Panc1 (cell line): ENCODE measurements at regions not wholly inside any gene's neighbourhood (a gene's known extent, or its start where the extent isn't known, plus 50 kb on each side); places are given as distances from the start of the nearest gene placed in this dataset.

Experiments
- ATAC-seq: fragments of 200-7000 bp; cut with Tn5 transposase; 2 replicates; pipeline ENCODE4 v1.9.1; 2020; ENCODE audit warnings: mild to moderate bottlenecking, moderate library complexity
- BruUV-seq: library from RNA; stranded (reverse); fragments of 400-500 nt; replicated peaks from 2 replicates; lab custom pipeline; 2021; lab: Mats Ljungman, UMichigan
- CTCF ChIA-PET: fragments of 300-600 bp; sonication (Branson Sonifier 250); formaldehyde crosslinking; loops from one replicate; lab custom pipeline; 2022; ENCODE audit warnings: antibody characterized with exemption; lab: Charles Lee
- POLR2A ChIA-PET: fragments of 300-600 bp; sonication (Branson Sonifier 250); formaldehyde crosslinking; loops from one replicate; lab custom pipeline; 2022; ENCODE audit warnings: antibody characterized with exemption; lab: Charles Lee
- DNase-seq: peaks from one replicate; pipeline ENCODE4 v3.0.0-alpha.2; 2010; ENCODE audit warnings: low read depth, low spot score
- H3K27ac ChIP-seq: 2 replicates; pipeline ENCODE4 v1.5.1; 2011; ENCODE audit warnings: mild to moderate bottlenecking, low read length, inconsistent platforms
- H3K27me3 ChIP-seq: fragments of 200-500 bp; sonication (Bioruptor generic); 2 replicates; pipeline ENCODE4 v1.6.0; 2014; ENCODE audit warnings: low read length, inconsistent platforms; ENCODE audit not compliant: control insufficient read depth, insufficient read depth
- H3K36me3 ChIP-seq: fragments of 200-500 bp; sonication (Bioruptor generic); 2 replicates; pipeline ENCODE4 v1.5.1; 2014; ENCODE audit warnings: inconsistent platforms, mild to moderate bottlenecking, low read length, moderate library complexity; ENCODE audit not compliant: control insufficient read depth, insufficient read depth
- H3K4me1 ChIP-seq: 2 replicates; pipeline ENCODE4 v1.5.1; 2011; ENCODE audit warnings: inconsistent platforms, mild to moderate bottlenecking, low read length, moderate library complexity; ENCODE audit not compliant: control insufficient read depth, insufficient read depth
- H3K4me3 ChIP-seq, 2 experiments: 2 replicates each; pipeline ENCODE4 v1.5.1; 2011 to 2012; ENCODE audit warnings: low read depth in 2 of 2, low read length in 2 of 2, mild to moderate bottlenecking in 2 of 2, inconsistent platforms in 1 of 2, moderate library complexity in 1 of 2
- H3K9me3 ChIP-seq: fragments of 200-500 bp; sonication (Bioruptor generic); 2 replicates; pipeline ENCODE4 v1.5.1; 2014; ENCODE audit warnings: low read depth, mild to moderate bottlenecking, inconsistent platforms, low read length, moderate library complexity; ENCODE audit not compliant: control insufficient read depth, insufficient read depth
- POLR2AphosphoS5 ChIP-seq: IDR thresholded peaks from 2 replicates; pipeline ENCODE4 v1.6.1; 2012; ENCODE audit warnings: mild to moderate bottlenecking, low read depth, low read length, moderate library complexity
- SIN3A ChIP-seq: IDR thresholded peaks from 2 replicates; pipeline ENCODE4 v1.6.1; 2012; ENCODE audit warnings: low read depth, mild to moderate bottlenecking, low read length, moderate library complexity, borderline replicate concordance; ENCODE audit not compliant: insufficient read depth
- TCF7L2 ChIP-seq: IDR thresholded peaks from 2 replicates; pipeline ENCODE4 v1.6.1; 2011; ENCODE audit warnings: mild to moderate bottlenecking, low read depth, low read length, inconsistent platforms
- in situ Hi-C: cut with HindIII; loops from 2 replicates; pipeline ENCODE4 v1.10.0; 2016; ENCODE audit warnings: low sequenced_read_pairs, low pct_unique_long_range_greater_than_20kb
- intact Hi-C: fragments of 100-400 bp; cut with micrococcal nuclease; formaldehyde crosslinking; loops from one replicate; pipeline ENCODE4 v1.10.0; 2022; ENCODE audit not compliant: unreplicated experiment
- TF ChIP-seq, protein P1 (sequence below): fragments of 450-650 bp; IDR thresholded peaks from 2 replicates; pipeline ENCODE4 v1.5.1; 2017; ENCODE audit warnings: mild to moderate bottlenecking
- TF ChIP-seq, protein P2 (sequence below), 2 experiments: IDR thresholded peaks; 2 replicates each; pipeline ENCODE4 v1.6.1; 2011 to 2012; ENCODE audit warnings: low read depth in 2 of 2, control low read depth in 1 of 2, low read length in 1 of 2, mild to moderate bottlenecking in 1 of 2, moderate library complexity in 1 of 2; ENCODE audit not compliant: insufficient read depth in 1 of 2

DNA sequence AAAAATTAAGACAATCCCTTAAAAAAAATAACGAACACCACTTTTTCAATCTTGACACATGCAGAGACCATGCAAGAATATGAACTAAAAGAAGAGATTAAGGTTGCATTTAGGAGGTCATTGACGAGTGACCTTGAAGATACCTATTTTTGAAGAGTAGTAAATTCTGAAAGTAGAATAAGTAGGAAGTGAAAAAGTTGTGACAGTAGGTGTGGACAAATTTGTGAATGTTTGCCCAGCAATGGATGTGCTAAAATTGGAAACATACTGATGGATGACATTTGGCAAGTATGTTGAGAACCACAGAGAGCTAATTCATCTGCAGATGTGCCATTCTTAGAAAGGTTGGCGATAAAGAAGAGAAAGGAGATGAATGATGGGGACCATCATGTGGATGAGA, 213.7 kb upstream of the VCX3A start:
- ATAC-seq, result no peak
- no peak for DNase-seq
- Histone ChIP-seq H3K27me3 (no peaks in the 10 kb centered on the region), H3K4me1 (no peaks in the 10 kb centered on the region), H3K9me3 (no peaks in the 10 kb centered on the region), H3K27ac (no peak overlapping the region), H3K36me3 (no peaks in the 10 kb centered on the region), H3K4me3 (no peak overlapping the region)
- POLR2A ChIA-PET, result no interaction called here
- no TSS peak for BruUV-seq
- CTCF ChIA-PET, result no interaction called here
- in situ Hi-C loops, result no loop called here
- intact Hi-C loops, result no loop called here
- no peak for TF ChIP-seq POLR2AphosphoS5
- TF ChIP-seq, protein P1, sequence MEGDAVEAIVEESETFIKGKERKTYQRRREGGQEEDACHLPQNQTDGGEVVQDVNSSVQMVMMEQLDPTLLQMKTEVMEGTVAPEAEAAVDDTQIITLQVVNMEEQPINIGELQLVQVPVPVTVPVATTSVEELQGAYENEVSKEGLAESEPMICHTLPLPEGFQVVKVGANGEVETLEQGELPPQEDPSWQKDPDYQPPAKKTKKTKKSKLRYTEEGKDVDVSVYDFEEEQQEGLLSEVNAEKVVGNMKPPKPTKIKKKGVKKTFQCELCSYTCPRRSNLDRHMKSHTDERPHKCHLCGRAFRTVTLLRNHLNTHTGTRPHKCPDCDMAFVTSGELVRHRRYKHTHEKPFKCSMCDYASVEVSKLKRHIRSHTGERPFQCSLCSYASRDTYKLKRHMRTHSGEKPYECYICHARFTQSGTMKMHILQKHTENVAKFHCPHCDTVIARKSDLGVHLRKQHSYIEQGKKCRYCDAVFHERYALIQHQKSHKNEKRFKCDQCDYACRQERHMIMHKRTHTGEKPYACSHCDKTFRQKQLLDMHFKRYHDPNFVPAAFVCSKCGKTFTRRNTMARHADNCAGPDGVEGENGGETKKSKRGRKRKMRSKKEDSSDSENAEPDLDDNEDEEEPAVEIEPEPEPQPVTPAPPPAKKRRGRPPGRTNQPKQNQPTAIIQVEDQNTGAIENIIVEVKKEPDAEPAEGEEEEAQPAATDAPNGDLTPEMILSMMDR, result no peak
- no peak for TF ChIP-seq SIN3A

DNA sequence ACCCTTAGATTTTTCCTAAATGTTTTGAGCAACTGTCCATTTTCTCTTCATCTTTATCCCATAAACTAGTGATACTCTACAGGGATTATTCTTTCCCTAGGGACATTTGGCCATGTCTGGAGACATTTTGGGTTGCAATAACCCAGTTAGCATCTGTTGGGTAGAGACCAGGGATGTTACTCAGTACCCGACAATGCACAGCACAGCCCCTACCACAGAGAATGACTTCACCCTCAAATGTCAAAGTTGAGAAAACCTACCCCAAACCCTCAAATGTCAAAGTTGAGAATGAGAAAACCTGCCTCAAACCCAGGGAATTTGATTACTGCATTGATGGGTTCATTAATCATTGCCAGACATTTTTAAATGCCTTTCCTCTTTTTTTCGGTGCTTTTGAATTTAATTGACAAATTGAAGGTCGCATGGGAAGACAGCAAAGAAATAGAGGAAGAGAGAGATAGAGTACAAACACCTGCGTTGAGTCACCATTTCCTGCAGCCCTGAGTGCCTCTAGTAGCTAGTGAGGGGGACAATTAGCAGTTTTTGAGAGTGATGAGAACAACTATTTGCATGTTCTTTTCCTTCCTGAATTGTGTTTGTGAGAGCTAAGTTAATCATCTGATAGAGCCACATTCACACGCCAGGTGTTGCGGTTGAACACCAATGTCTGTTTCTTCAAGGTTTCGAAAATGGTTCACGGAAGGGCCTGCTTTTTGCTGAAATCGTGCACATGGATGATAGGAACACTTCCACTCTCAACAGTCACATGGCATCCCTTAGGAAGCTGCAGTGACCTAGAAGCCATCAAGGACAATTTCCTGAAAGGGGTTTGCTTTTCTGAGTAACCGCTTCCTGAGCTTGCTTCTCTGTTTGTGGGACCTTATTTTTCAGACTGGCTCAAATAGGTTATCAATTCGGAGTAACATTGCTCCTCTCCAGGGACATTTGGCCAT, 203.9 kb upstream of the VCX3A start:
- intact Hi-C loops, result no loop called here
- Histone ChIP-seq H3K27me3 (no peaks in the 10 kb centered on the region), H3K36me3 (no peaks in the 10 kb centered on the region), H3K4me3 (no peak overlapping the region), H3K27ac (no peak overlapping the region), H3K9me3 (no peaks in the 10 kb centered on the region), H3K4me1 (no peaks in the 10 kb centered on the region)
- in situ Hi-C loops, result no loop called here
- ATAC-seq (no peak), DNase-seq (no peak)
- no TSS peak for BruUV-seq
- TF ChIP-seq, protein P1, result no peak
- TF ChIP-seq POLR2AphosphoS5 (no peak), TCF7L2 (no peak)
- TF ChIP-seq, protein P2, sequence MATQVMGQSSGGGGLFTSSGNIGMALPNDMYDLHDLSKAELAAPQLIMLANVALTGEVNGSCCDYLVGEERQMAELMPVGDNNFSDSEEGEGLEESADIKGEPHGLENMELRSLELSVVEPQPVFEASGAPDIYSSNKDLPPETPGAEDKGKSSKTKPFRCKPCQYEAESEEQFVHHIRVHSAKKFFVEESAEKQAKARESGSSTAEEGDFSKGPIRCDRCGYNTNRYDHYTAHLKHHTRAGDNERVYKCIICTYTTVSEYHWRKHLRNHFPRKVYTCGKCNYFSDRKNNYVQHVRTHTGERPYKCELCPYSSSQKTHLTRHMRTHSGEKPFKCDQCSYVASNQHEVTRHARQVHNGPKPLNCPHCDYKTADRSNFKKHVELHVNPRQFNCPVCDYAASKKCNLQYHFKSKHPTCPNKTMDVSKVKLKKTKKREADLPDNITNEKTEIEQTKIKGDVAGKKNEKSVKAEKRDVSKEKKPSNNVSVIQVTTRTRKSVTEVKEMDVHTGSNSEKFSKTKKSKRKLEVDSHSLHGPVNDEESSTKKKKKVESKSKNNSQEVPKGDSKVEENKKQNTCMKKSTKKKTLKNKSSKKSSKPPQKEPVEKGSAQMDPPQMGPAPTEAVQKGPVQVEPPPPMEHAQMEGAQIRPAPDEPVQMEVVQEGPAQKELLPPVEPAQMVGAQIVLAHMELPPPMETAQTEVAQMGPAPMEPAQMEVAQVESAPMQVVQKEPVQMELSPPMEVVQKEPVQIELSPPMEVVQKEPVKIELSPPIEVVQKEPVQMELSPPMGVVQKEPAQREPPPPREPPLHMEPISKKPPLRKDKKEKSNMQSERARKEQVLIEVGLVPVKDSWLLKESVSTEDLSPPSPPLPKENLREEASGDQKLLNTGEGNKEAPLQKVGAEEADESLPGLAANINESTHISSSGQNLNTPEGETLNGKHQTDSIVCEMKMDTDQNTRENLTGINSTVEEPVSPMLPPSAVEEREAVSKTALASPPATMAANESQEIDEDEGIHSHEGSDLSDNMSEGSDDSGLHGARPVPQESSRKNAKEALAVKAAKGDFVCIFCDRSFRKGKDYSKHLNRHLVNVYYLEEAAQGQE (IDR thresholded peaks at IDR 0.05; ENCODE audit: insufficient read depth in 1 of 2, low read depth in 2 of 2, low read length in 1 of 2), result no peak
- ChIA-PET CTCF (no interaction called here), POLR2A (no interaction called here)
